Breast epithelium (tissue), 4 donors: ENCODE measurements at regions not wholly inside any gene's neighbourhood (a gene's known extent, or its start where the extent isn't known, plus 50 kb on each side); places are given as distances from the start of the nearest gene placed in this dataset.
"Not testable (repeated sequence)": the region's sequence is repeated elsewhere in the genome, so short reads cannot be mapped to it uniquely, and the experiment has no call there.

Source experiments
- DNase-seq, 2 donors: peaks; one replicate each; pipeline ENCODE4 v3.0.0-alpha.2; 2019; ENCODE audit warnings: low spot score in 2 of 2
- H3K27ac ChIP-seq, 2 donors: fragments of 200-600 bp; sonication (generic) in 1 of 2; one replicate each; pipeline ENCODE4 v1.5.1; 2016 to 2019; ENCODE audit warnings: mild to moderate bottlenecking in 1 of 2
- H3K27me3 ChIP-seq, 2 donors: fragments of 200-600 bp; sonication (generic) in 1 of 2; one replicate each; pipeline versions ENCODE4 v1.5.1 to v1.6.0; 2017 to 2019; ENCODE audit warnings: control low read depth in 1 of 2, mild to moderate bottlenecking in 1 of 2
- H3K36me3 ChIP-seq: fragments of 200-600 bp; one replicate; pipeline ENCODE4 v1.5.1; 2019
- H3K4me1 ChIP-seq, 2 donors: fragments of 200-600 bp; sonication (generic); one replicate each; pipeline ENCODE4 v1.5.1; 2016 to 2019; ENCODE audit warnings: control low read depth in 1 of 2
- H3K4me3 ChIP-seq, 3 donors: fragments of 200-600 bp; sonication (generic); 1 replicate in 2 of 3; 2 replicates in 1 of 3; pipeline ENCODE4 v1.5.1; 2016 to 2019; ENCODE audit warnings: mild to moderate bottlenecking in 3 of 3, moderate library complexity in 2 of 3
- H3K9me3 ChIP-seq, 2 donors: fragments of 200-600 bp; sonication (generic) in 1 of 2; one replicate each; pipeline ENCODE4 v1.5.1; 2016 to 2019; ENCODE audit warnings: control low read depth in 1 of 2
- CTCF ChIP-seq, 3 donors: fragments of 450-650 bp; IDR thresholded peaks; one replicate each; pipeline ENCODE4 v1.5.1; 2016 to 2017; ENCODE audit warnings: antibody characterized with exemption in 3 of 3, mild to moderate bottlenecking in 3 of 3, moderate library complexity in 3 of 3
- POLR2A ChIP-seq: fragments of 450-650 bp; IDR thresholded peaks from one replicate; pipeline ENCODE4 v1.6.1; 2016; ENCODE audit warnings: antibody characterized with exemption, mild to moderate bottlenecking, moderate library complexity
- POLR2AphosphoS5 ChIP-seq, 3 donors: sonication (generic); formaldehyde crosslinking; IDR thresholded peaks; one replicate each; pipeline ENCODE4 v1.6.1; 2017; ENCODE audit warnings: antibody characterized with exemption in 3 of 3
- intact Hi-C: fragments of 100-400 bp; cut with DNase I; formaldehyde crosslinking; loops from one replicate; pipeline ENCODE4 v1.15.1; 2023; ENCODE audit warnings: low total_unique reads

DNA sequence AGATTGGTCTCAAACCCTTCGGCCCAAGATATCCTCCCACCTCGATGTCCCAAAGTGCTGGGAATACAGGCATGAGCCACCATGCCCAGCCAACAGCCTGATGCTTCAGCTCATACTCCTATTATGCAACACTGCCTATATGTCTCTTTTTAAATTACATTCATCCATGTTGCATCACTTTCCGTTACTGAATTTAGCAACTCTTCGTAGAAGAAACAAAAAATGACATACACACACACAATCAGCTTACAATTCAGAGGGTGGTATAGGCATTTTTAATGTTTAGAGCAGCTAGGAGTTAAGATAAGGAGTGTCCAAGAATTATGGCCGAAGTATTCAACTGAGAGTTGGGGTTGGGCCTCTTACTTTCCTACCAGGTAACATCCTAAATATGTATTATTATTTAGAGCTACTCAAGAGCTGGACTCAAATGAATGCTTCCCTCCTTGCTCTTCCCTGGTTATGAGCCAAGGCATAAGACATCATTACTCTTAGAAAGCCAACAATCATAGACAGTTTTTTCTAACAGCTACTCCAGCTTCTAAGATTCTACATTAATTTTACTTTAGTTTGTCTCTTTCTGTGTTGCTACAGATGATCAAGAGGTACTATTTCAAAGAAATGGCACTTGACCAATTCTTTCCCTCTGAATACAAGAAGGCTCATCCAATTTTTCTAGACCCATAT, 62.0 kb upstream of the BMP5 start:
- no peaks in the 10 kb centered on the region for H3K36me3 ChIP-seq
- no peak overlapping the region for H3K4me3 ChIP-seq
- intact Hi-C loops = no loop called here
- TF ChIP-seq POLR2A (no peak), CTCF (IDR thresholded peaks at IDR 0.05) (no peak), POLR2AphosphoS5 (IDR thresholded peaks at IDR 0.05) (no peak)
- no peaks in the 10 kb centered on the region for H3K27me3 ChIP-seq
- H3K9me3 ChIP-seq = no peaks in the 10 kb centered on the region
- DNase-seq = no peak
- no peak overlapping the region for H3K27ac ChIP-seq
- no peaks in the 10 kb centered on the region for H3K4me1 ChIP-seq

GRCh38 chr6:55931101-55931500, 55.7 kb upstream of the BMP5 start:
- Histone ChIP-seq H3K4me1 (no peaks in the 10 kb centered on the region), H3K27me3 (no peaks in the 10 kb centered on the region), H3K9me3 (no peaks in the 10 kb centered on the region), H3K36me3 (no peaks in the 10 kb centered on the region), H3K27ac (no peak overlapping the region), H3K4me3 (no peak overlapping the region)
- no peak for DNase-seq
- intact Hi-C loops = no loop called here
- TF ChIP-seq POLR2AphosphoS5 (IDR thresholded peaks at IDR 0.05) (no peak), POLR2A (no peak), CTCF (IDR thresholded peaks at IDR 0.05) (no peak)

GRCh38 chr6:55927713-55928112, 52.3 kb upstream of the BMP5 start:
- intact Hi-C loops, H3K27me3 ChIP-seq: not testable (repeated sequence)

GRCh38 chr6:55925292-55925691, 49.9 kb upstream of the BMP5 start:
- Histone ChIP-seq H3K27ac (no peak overlapping the region), H3K4me1 (no peaks in the 10 kb centered on the region), H3K4me3 (no peak overlapping the region), H3K9me3 (no peaks in the 10 kb centered on the region), H3K36me3 (no peaks in the 10 kb centered on the region), H3K27me3 (no peaks in the 10 kb centered on the region)
- TF ChIP-seq POLR2AphosphoS5 (IDR thresholded peaks at IDR 0.05) (no peak), POLR2A (no peak), CTCF (IDR thresholded peaks at IDR 0.05) (no peak)
- intact Hi-C loops = no loop called here
- no peak for DNase-seq

More at GRCh38 chr6:55927713-55928112, 52.3 kb upstream of the BMP5 start:
- not testable (repeated sequence) for H3K4me3 ChIP-seq, H3K27ac ChIP-seq, H3K4me1 ChIP-seq, DNase-seq, H3K9me3 ChIP-seq, H3K36me3 ChIP-seq
